OCI-M1 (cell line): ENCODE measurements at regions not wholly inside any gene's neighbourhood (a gene's known extent, or its start where the extent isn't known, plus 50 kb on each side); places are given as distances from the start of the nearest gene placed in this dataset.
"Not testable (repeated sequence)": the region's sequence is repeated elsewhere in the genome, so short reads cannot be mapped to it uniquely, and the experiment has no call there.

Source experiments
- DNase-seq: peaks from one replicate; lab custom pipeline; 2025; lab: John Stamatoyannopoulos, UW

DNA sequence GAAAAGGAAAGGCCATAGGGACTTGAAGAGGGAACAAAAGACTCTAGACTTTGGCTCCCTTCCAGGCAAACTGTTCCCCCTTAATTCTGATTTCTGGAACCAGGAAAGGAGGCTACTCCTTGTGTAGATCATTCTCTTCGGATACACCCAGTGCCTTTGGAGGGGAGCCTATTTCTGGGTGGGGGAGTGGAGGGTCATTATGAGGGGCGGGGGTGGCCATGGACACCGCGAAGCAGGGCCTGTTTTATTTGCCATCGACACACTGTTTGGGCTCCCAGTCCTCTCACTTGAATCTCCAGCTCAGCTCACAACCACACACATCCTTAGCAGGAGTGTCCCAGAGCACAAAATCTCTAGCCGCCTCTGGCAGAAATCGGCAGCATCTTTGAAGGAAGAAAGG is 132.3 kb downstream of the PXDC1 start:
- no peak for DNase-seq

GRCh38 chr6:3618642-3619041 is 132.9 kb downstream of the PXDC1 start:
- no peak for DNase-seq

GRCh38 chr6:3617681-3618311 is 133.7 kb downstream of the PXDC1 start:
- DNase-seq = no peak

DNA sequence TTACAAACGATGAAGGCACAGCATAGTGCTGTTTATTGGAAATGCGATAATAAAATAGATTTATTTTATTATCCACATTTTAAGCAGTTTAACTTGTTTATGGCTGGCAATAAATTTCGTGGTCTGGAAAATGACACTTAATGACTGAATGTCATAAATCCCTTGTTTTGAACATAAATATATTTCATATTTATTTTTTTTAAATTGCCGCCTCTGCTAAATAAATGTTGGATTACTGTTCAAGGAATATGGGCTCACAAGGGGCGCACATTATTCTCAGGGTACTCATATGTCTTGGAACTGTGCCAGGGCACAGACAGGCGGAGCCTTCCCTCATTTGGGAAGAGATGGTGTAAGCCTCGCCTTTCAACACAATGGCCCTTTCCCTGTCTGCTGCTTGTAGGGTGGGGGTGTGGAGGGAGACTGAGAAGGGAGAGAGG is 134.3 kb downstream of the PXDC1 start:
- no peak for DNase-seq

- no peak for DNase-seq
Measured at GRCh38 chr6:3616565-3617176, 134.8 kb downstream of the PXDC1 start.

GRCh38 chr6:3615391-3616380 is 135.8 kb downstream of the PXDC1 start:
- DNase-seq = no peak

- DNase-seq = no peak
Measured at GRCh38 chr6:3614918-3615317, 136.6 kb downstream of the PXDC1 start.

- DNase-seq = not testable (repeated sequence)
Measured at GRCh38 chr6:3613565-3613964, 137.9 kb downstream of the PXDC1 start.

- DNase-seq = no peak
Measured at GRCh38 chr6:3612341-3613041, 139.0 kb downstream of the PXDC1 start.

- DNase-seq = no peak
Measured at GRCh38 chr6:3610921-3611320, 140.6 kb downstream of the PXDC1 start.

DNA sequence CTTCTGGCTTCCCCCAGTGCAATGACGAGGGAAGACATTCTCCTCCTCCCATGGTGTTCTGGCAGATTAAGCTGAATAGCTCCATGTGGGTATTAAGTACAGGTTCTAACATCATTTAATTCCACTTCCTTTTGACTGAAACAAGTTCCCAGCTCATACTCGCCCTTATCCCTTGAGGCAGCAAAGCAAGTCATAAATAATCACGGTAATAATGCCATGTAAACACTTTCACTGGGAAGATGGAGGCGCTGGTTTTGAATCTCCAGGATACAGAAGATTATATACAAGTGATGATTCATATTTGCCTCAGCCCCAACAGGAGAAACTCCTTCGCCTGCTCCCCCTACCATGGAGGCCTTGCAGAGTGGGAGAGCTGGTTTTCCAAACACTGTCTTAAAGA is 141.3 kb downstream of the PXDC1 start:
- no peak for DNase-seq

GRCh38 chr6:3609388-3609787 is 142.1 kb downstream of the PXDC1 start:
- no peak for DNase-seq

GRCh38 chr6:3608159-3608558 is 143.4 kb downstream of the PXDC1 start:
- no peak for DNase-seq

GRCh38 chr6:3607599-3607998 is 143.9 kb downstream of the PXDC1 start:
- DNase-seq = no peak

DNA sequence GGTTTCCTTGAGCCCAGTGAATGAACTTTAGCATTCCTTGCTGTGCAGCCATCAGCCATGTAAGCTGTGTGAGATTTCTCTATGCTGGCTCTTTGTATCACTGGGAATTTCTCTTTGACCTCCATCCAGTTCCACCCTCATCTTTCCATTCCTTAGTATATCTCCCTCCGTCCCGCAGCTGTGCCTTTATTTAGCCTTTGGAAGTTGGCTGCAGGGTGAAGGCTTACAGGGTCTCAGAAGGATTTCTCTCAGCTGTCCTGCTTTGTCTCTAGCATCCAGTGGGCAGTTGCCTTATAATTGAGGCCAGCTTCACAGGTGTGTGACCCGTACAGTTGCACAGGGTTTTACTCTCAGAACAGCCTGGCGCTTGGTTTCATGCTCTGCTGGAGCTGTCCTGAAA is 144.3 kb downstream of the PXDC1 start:
- DNase-seq = no peak

DNA sequence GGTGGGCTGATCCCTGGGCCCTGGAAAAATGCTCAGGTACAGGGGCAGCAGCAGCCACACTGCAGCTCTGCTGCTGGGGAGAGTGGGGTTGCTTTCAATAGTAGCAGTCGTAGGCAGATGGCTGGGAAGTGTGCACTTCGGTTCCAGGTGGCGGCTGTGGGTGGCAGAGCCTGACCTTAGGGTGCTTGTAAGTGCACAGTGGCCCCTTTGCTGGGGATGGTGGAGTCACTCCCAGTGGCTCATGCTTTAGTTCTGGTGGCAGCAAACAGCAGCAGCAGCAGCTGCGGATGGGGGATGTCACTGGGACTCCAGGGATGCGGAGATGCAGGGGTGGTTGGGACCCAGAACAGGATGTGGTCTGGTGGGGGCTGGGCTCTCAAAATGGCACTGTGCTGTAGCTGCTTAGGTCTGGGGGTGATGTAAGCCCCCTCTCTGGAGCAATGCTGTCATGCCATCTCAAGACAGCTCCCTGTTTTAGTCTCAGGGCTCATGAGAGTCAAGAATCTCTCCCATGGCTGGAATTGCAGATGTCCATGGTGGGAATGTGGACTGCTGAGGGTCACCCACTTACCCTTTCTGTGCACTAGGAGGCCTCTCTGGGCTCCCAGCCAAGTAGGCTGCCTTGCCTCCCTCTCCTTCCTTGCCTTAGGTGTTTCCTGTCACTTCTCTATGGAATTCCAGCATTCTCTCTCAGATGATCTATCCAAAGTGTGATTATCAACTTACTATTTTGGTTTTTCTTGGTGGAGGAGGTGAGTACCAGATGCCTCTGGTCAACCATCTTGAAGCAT is 146.7 kb upstream of the SLC22A23 start:
- DNase-seq = no peak

- DNase-seq = no peak
Measured at GRCh38 chr6:3601570-3601969, 144.7 kb upstream of the SLC22A23 start.

GRCh38 chr6:3597500-3598064 is 140.7 kb upstream of the SLC22A23 start:
- no peak for DNase-seq

GRCh38 chr6:3596766-3597165 is 139.9 kb upstream of the SLC22A23 start:
- peak; percentile 74 for DNase-seq

GRCh38 chr6:3594201-3594600 is 137.4 kb upstream of the SLC22A23 start:
- no peak for DNase-seq

DNA sequence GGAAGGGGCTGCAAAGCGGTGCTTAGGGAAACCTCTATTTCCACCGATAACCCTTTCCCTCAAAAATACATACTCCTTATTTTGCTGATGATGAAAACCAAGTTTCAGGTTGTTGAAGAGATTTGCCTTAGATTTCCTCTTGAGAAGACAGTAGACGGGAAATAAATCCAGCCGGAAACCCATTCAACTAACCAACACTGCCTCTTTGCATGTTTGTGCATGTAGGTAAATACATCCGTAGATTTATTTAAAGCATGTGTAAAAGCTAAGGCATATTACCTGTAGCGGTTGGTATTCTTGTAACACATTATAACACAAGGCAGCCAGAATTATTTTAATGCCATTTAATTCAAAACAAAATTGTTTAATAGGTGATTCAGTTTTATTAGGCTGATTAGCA is 136.3 kb upstream of the SLC22A23 start:
- DNase-seq = no peak
